Peyer's patch (tissue), 4 donors: ENCODE measurements at regions not wholly inside any gene's neighbourhood (a gene's known extent, or its start where the extent isn't known, plus 50 kb on each side); places are given as distances from the start of the nearest gene placed in this dataset.

ENCODE experiments used
- POLR2A ChIP-seq, 2 donors: fragments of 450-650 bp; IDR thresholded peaks; one replicate each; pipeline ENCODE4 v1.5.1; 2017; ENCODE audit warnings: antibody characterized with exemption in 2 of 2, mild to moderate bottlenecking in 2 of 2, moderate library complexity in 2 of 2
- TF ChIP-seq, protein P1 (sequence below), 6 experiments: fragments of 450-650 bp in 4 of 6; fragments of 200-600 bp in 2 of 6; sonication (generic) in 1 of 6; IDR thresholded peaks; one replicate each; pipeline ENCODE4 v1.5.1; 2017 to 2019; ENCODE audit warnings: antibody characterized with exemption in 6 of 6, mild to moderate bottlenecking in 3 of 6, moderate library complexity in 1 of 6

DNA sequence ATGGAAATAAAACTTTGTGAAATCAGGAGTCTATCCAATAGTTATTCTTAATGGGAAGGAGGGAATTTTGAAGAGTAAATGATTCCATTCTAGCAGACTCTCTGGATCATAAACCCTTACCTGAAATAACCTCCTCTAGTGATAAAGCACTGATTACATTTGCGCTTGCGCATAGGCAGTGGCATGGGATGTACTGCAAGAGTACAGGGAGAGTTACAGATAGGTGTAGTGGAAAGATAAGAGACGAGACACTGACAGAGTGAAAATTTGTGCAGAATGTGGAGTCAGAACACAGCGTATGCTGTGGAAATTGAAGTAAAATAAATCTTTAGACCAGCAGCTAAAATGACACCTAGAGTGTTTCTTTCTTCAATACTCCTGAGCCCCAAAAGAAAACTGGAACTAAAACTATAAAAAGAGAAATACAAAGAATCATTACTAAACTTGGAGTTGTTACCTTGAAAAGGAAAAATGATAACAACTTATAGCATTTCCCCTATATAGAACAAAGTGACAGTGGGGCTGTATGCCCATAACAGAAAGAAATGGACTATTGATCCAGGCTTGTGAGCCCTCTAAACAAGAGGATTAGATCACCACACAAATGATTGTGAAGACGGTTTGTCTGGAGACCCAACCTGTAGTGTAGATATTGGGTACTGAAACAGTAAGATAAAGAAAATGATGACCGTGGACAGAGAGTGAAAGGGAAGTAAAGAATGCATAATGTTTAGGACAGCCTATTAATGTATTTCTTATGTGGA lies 1471.2 kb upstream of the NUDT12 start:
- TF ChIP-seq, protein P1, sequence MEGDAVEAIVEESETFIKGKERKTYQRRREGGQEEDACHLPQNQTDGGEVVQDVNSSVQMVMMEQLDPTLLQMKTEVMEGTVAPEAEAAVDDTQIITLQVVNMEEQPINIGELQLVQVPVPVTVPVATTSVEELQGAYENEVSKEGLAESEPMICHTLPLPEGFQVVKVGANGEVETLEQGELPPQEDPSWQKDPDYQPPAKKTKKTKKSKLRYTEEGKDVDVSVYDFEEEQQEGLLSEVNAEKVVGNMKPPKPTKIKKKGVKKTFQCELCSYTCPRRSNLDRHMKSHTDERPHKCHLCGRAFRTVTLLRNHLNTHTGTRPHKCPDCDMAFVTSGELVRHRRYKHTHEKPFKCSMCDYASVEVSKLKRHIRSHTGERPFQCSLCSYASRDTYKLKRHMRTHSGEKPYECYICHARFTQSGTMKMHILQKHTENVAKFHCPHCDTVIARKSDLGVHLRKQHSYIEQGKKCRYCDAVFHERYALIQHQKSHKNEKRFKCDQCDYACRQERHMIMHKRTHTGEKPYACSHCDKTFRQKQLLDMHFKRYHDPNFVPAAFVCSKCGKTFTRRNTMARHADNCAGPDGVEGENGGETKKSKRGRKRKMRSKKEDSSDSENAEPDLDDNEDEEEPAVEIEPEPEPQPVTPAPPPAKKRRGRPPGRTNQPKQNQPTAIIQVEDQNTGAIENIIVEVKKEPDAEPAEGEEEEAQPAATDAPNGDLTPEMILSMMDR (IDR thresholded peaks at IDR 0.05), result no peak
- no peak for TF ChIP-seq POLR2A (IDR thresholded peaks at IDR 0.05)
